ENCODE measurements at regions not wholly inside any gene's neighbourhood (a gene's known extent, or its start where the extent isn't known, plus 50 kb on each side); places are given as distances from the start of the nearest gene placed in this dataset.
"Not testable (repeated sequence)": the region's sequence is repeated elsewhere in the genome, so short reads cannot be mapped to it uniquely, and the experiment has no call there.

DNA sequence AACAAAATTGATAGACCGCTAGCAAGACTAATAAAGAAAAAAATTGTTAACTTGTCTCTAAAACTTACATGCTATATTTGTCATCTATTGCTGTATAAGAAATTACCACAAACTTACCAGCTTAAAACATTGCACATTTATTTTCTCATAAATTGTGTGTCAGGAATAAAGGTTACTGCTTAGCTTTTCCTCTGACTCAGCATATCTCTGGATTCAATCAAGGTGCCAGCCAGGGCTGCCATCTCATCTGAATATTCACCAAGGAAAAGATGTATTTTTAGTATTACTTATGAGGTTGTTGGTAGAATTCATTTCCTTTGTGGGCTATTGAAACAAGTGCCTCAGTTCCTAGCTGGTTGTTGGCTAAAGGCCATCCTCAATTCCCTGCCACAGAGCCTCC is 912.6 kb upstream of the NEGR1 start:
- intact Hi-C loops (cut with DNase I): no loop called here
- no peak overlapping the region for H3K4me3 ChIP-seq
- H3K4me1 ChIP-seq (replicated peaks in 1 of 2): no peaks in the 10 kb centered on the region
- TF ChIP-seq, protein P1, sequence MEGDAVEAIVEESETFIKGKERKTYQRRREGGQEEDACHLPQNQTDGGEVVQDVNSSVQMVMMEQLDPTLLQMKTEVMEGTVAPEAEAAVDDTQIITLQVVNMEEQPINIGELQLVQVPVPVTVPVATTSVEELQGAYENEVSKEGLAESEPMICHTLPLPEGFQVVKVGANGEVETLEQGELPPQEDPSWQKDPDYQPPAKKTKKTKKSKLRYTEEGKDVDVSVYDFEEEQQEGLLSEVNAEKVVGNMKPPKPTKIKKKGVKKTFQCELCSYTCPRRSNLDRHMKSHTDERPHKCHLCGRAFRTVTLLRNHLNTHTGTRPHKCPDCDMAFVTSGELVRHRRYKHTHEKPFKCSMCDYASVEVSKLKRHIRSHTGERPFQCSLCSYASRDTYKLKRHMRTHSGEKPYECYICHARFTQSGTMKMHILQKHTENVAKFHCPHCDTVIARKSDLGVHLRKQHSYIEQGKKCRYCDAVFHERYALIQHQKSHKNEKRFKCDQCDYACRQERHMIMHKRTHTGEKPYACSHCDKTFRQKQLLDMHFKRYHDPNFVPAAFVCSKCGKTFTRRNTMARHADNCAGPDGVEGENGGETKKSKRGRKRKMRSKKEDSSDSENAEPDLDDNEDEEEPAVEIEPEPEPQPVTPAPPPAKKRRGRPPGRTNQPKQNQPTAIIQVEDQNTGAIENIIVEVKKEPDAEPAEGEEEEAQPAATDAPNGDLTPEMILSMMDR (IDR thresholded peaks at IDR 0.05): no peak
- no peak for TF ChIP-seq POLR2A (IDR thresholded peaks at IDR 0.05)
- no peaks in the 10 kb centered on the region for H3K36me3 ChIP-seq (replicated peaks in 1 of 2)
- DNase-seq: no peak
- WGBS, 4 donors: 81 to 94% (median 85%) methylated on average over 1 of the region's 1 CpG
- no peaks in the 10 kb centered on the region for H3K9me3 ChIP-seq (replicated peaks in 1 of 3)
- no peaks in the 10 kb centered on the region for H3K27me3 ChIP-seq
- H3K27ac ChIP-seq: no peak overlapping the region

DNA sequence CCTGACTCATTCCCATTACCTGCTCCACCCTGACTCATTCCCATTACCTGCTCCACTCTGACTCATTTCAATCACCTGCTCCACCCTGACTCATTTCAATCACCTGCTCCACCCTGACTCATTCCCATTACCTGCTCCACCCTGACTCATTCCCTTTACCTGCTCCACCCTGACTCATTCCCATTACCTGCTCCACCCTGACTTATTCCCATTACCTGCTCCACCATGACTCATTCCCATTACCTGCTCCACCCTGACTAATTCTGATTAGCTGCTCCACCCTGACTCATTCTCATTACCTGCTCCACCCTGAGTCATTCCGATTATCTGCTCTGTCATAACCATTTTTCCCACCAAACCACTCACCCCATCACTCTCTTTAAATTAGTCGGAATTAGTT is 901.2 kb upstream of the NEGR1 start:
- H3K36me3 ChIP-seq (replicated peaks in 1 of 2); H3K27ac ChIP-seq; H3K4me1 ChIP-seq (replicated peaks in 1 of 2); H3K9me3 ChIP-seq (replicated peaks in 1 of 3); DNase-seq; H3K27me3 ChIP-seq; H3K4me3 ChIP-seq; intact Hi-C loops (cut with DNase I): not testable (repeated sequence)
- WGBS, 4 donors: 82 to 87% (median 87%) methylated on average over 2 of the region's 2 CpGs

DNA sequence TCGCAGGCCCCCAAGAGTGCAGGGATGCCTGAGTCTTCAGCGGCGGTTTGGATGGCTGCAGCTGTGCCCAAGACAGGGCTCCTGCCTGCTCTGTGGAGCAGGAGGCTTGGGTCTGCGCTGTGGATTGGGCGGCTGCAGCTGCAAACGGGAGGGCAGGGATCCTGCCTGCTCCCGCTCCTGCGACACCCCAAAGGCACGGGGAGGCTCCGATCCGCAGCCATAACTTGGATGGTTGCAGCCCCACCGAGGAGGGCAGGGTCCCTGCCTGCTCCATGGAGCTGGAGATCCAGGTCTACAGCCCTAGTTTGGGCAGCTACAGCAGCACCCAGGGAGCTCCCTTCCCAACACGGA is 898.8 kb upstream of the NEGR1 start:
- H3K4me1 ChIP-seq (replicated peaks in 1 of 2): no peaks in the 10 kb centered on the region
- intact Hi-C loops (cut with DNase I): no loop called here
- no peaks in the 10 kb centered on the region for H3K27me3 ChIP-seq
- H3K36me3 ChIP-seq (replicated peaks in 1 of 2): no peaks in the 10 kb centered on the region
- no peak overlapping the region for H3K4me3 ChIP-seq
- DNase-seq: no peak
- WGBS, 4 donors: 38 to 89% (median 84%) methylated on average over 1 to 13 of the region's 13 CpGs
- H3K27ac ChIP-seq: no peak overlapping the region
- TF ChIP-seq, protein P1 (IDR thresholded peaks at IDR 0.05): no peak
- no peak for TF ChIP-seq POLR2A (IDR thresholded peaks at IDR 0.05)
- no peaks in the 10 kb centered on the region for H3K9me3 ChIP-seq (replicated peaks in 1 of 3)

DNA sequence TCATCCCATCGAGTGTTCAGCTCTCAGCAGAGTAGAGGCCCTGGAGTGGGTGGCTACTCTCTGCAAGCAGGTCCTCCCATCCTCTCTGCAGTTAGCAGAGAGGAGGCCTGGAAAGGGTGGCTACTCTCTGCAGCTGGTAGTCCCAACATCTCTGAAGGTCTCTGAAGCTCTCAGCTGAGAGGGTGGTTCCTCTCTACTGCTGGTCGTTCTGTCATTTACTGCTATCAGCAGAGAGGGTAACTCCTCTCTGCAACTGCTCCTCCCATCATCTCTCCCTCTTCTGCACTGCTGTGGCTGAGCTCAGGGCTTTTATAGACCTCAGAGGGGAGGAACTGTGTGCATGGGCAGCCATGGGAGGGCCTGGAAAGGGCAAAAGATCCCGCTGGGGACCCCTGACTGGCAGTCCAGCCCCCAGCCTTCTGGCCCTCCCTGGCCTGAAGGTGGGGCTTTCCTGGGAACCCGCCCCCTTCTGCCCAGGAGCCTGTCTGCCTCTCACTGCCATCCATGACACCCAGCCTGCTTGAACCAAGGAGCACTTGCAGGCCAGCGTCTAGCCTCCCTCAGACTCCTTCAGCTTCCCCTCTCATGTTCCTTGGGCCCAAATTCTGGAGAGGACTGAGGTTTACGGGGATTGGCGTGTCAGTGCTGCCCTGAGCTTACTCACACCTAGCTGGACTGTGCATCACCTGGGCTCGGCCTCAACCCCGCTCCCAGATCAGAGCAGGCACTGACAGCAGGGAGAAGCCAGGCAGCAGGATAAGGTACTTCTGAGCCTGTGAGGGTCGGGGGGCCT is 898.3 kb upstream of the NEGR1 start:
- H3K27ac ChIP-seq: no peak overlapping the region
- no peak for TF ChIP-seq POLR2A (IDR thresholded peaks at IDR 0.05)
- TF ChIP-seq, protein P1 (IDR thresholded peaks at IDR 0.05): no peak
- intact Hi-C loops (cut with DNase I): no loop called here
- no peaks in the 10 kb centered on the region for H3K36me3 ChIP-seq (replicated peaks in 1 of 2)
- H3K27me3 ChIP-seq: no peaks in the 10 kb centered on the region
- H3K4me1 ChIP-seq (replicated peaks in 1 of 2): no peaks in the 10 kb centered on the region
- WGBS, 4 donors: 71 to 76% (median 72%) methylated on average over 7 to 10 of the region's 10 CpGs
- H3K4me3 ChIP-seq: no peak overlapping the region
- no peaks in the 10 kb centered on the region for H3K9me3 ChIP-seq (replicated peaks in 1 of 3)
- no peak for DNase-seq

DNA sequence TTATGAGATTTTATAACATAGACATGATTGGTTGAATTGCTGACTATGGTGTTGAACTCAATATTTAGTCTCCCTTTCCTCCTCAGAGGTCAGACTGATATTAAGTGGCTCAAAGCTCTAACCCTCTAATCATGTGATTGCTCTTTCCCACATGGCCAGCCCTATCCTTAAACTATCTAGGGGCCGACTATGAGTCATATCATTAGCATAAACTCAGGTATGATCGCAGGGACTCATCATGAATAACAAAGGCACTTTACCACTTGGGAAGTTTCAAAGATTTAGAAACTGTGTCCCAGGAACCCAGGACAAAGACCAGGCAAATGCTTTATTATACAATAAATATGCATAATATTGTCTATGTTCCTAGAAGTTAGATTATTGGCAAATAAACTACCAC is 894.6 kb upstream of the NEGR1 start:
- 76 to 85% (median 80%) methylated on average over 2 of the region's 2 CpGs for WGBS, 4 donors
- Histone ChIP-seq H3K9me3 (replicated peaks in 1 of 3) (no peaks in the 10 kb centered on the region), H3K4me3 (no peak overlapping the region), H3K4me1 (replicated peaks in 1 of 2) (no peaks in the 10 kb centered on the region), H3K27me3 (no peaks in the 10 kb centered on the region), H3K36me3 (replicated peaks in 1 of 2) (no peaks in the 10 kb centered on the region), H3K27ac (no peak overlapping the region)
- TF ChIP-seq, protein P1 (IDR thresholded peaks at IDR 0.05): no peak
- TF ChIP-seq POLR2A (IDR thresholded peaks at IDR 0.05): no peak
- intact Hi-C loops (cut with DNase I): no loop called here
- DNase-seq: no peak

All from adrenal gland (tissue), 9 donors.